ENCODE measurements at regions not wholly inside any gene's neighbourhood (a gene's known extent, or its start where the extent isn't known, plus 50 kb on each side); places are given as distances from the start of the nearest gene placed in this dataset.

DNA sequence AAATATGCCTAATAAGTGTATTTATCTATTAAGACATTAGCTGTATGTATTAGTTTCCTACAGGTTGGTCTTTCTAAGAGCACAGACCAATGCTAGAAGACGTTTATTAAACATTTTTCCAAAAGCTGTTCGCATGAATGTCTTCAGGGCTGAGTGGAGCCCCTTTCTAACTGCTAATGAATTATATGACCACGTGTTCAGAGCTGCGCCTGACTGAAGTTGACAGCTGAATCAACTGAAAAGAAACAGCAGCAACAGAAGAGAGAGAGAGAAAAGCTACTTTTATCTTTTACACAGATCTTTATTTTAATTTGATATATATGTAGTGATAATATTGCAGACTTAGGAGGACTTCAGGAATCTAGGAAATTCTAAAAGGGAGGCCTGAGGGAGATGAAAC lies 75.2 kb upstream of the ARID1B start:
- H3K4me3 ChIP-seq: no peak overlapping the region
- H3K27ac ChIP-seq: no peak overlapping the region
- no peaks in the 10 kb centered on the region for H3K27me3 ChIP-seq
- H3K4me1 ChIP-seq (ENCODE audit: low read depth): no peaks in the 10 kb centered on the region
- H3K9me3 ChIP-seq (ENCODE audit: low read depth): no peaks in the 10 kb centered on the region
- TF ChIP-seq, protein P1, sequence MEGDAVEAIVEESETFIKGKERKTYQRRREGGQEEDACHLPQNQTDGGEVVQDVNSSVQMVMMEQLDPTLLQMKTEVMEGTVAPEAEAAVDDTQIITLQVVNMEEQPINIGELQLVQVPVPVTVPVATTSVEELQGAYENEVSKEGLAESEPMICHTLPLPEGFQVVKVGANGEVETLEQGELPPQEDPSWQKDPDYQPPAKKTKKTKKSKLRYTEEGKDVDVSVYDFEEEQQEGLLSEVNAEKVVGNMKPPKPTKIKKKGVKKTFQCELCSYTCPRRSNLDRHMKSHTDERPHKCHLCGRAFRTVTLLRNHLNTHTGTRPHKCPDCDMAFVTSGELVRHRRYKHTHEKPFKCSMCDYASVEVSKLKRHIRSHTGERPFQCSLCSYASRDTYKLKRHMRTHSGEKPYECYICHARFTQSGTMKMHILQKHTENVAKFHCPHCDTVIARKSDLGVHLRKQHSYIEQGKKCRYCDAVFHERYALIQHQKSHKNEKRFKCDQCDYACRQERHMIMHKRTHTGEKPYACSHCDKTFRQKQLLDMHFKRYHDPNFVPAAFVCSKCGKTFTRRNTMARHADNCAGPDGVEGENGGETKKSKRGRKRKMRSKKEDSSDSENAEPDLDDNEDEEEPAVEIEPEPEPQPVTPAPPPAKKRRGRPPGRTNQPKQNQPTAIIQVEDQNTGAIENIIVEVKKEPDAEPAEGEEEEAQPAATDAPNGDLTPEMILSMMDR (IDR thresholded peaks at IDR 0.05; ENCODE audit: low read depth, low read length): no peak
- H3K36me3 ChIP-seq: no peaks in the 10 kb centered on the region
- no peak for DNase-seq (ENCODE audit: low read depth in 1 of 2, low spot score in 1 of 2)

DNA sequence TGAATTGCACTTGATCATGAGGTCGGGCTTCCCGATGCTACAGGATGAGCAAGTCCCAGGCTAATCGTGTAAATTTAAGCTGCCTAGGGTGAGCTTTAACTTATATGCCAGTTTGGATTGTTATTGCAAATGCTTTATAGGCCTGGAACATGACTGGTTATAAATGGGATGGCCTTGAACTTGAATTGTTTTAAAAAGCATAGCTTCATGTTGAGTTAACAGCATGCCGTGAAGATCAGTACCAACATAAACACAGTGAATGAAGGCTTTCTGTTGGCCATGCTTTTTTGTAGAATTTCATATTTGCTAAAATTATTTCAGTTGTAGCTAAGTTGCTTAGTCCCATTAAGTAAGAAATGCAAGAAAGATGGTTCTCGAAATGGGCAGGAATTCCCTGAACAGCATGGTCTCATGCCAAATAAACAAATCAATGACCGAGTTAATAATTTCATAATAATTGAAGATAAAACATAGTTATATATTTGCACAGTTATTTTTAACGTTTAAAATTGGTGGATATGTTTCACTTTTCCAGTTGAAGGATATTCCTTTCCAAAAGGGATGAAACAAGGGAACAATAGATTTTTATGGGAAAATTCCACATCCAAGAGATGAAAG lies 76.6 kb upstream of the ARID1B start:
- TF ChIP-seq, protein P1 (IDR thresholded peaks at IDR 0.05; ENCODE audit: low read depth, low read length): no peak
- H3K4me3 ChIP-seq: no peak overlapping the region
- H3K27ac ChIP-seq: no peak overlapping the region
- no peaks in the 10 kb centered on the region for H3K4me1 ChIP-seq (ENCODE audit: low read depth)
- H3K27me3 ChIP-seq: no peaks in the 10 kb centered on the region
- no peaks in the 10 kb centered on the region for H3K9me3 ChIP-seq (ENCODE audit: low read depth)
- DNase-seq (ENCODE audit: low read depth in 1 of 2, low spot score in 1 of 2): no peak
- no peaks in the 10 kb centered on the region for H3K36me3 ChIP-seq

DNA sequence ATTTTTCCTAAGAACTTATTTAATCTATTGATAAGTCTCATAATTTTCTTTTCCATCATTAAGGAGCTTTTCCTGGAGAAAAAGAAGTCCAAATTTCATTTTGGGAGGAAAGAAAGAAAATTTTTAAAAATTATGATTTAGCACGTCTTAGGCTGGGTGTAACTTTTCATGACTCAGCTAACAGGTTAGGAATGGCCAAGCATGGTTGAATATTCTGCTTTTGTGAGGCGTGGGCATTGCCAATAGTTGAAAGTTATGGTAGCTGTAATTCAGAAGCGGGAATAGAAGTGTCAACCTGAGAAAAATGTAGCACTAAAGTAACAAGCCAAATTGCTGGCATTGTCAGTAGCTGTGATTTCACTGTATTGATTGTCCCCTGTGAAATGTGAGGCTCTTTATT lies 77.2 kb upstream of the ARID1B start:
- Histone ChIP-seq H3K4me3 (no peak overlapping the region), H3K36me3 (no peaks in the 10 kb centered on the region), H3K4me1 (ENCODE audit: low read depth) (no peaks in the 10 kb centered on the region), H3K27ac (no peak overlapping the region), H3K9me3 (ENCODE audit: low read depth) (no peaks in the 10 kb centered on the region), H3K27me3 (no peaks in the 10 kb centered on the region)
- no peak for DNase-seq (ENCODE audit: low read depth in 1 of 2, low spot score in 1 of 2)
- TF ChIP-seq, protein P1 (IDR thresholded peaks at IDR 0.05; ENCODE audit: low read depth, low read length): no peak

DNA sequence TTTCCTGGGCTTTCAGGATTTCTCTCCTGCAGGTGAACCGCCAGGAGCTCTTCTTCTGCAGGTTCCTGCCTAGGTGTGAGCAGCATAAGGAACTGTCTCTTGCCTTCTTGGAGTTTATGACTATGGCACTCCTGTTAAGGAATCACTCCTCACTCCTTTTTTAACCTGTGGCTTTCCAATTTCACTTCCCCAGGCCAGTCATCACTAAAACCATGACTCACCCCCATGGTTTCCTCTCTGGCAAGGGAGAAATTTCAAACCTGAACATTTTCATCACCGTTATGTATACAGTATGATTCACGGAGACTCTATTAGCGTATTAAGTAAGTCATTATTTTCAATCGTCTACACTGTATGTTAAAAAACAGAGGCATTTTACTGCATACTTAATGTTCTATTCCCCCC lies 78.2 kb upstream of the ARID1B start:
- Histone ChIP-seq H3K36me3 (no peaks in the 10 kb centered on the region), H3K27ac (no peak overlapping the region), H3K4me1 (ENCODE audit: low read depth) (no peaks in the 10 kb centered on the region), H3K4me3 (no peak overlapping the region), H3K9me3 (ENCODE audit: low read depth) (no peaks in the 10 kb centered on the region), H3K27me3 (no peaks in the 10 kb centered on the region)
- DNase-seq (ENCODE audit: low read depth in 1 of 2, low spot score in 1 of 2): peak in 1 of 2 donors; percentile 61
- TF ChIP-seq, protein P1 (IDR thresholded peaks at IDR 0.05; ENCODE audit: low read depth, low read length): no peak

DNA sequence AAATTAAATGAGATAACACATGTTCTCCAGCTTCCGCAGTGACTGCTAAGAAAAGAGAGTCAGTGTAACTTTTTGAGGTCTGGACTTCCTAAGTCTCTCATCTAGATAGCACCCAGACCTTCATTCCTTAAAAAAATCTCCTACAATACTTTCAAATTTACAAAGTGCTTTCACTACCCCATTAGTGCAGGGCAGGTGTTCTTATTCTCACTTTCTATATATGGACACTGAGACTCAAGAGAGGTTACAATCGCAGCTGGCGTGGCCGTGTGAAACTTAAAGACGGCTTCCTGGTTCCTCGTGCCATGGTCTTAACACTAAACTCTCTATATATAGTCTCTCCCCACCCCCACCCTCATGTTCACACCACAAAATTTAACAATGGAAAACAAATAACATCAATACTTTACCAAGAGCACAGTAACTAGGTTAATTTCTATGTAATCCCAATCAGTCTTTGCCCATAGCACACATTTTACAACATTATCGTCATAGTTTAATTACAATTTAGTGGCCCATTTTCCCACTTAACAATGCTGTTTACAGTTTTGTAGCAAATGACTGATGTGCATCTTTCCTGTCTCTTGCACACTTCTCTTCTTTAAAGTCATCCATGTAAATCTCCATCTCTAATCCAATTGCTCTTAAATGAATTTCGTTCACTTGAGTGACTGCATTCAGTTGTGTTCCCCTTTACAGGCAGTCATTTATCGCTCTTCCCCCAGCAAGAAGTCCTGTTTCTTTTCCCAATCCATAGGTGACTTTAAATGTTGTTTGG lies 78.8 kb upstream of the ARID1B start:
- Histone ChIP-seq H3K4me3 (no peak overlapping the region), H3K27me3 (no peaks in the 10 kb centered on the region), H3K27ac (no peak overlapping the region), H3K4me1 (ENCODE audit: low read depth) (no peaks in the 10 kb centered on the region), H3K36me3 (no peaks in the 10 kb centered on the region), H3K9me3 (ENCODE audit: low read depth) (no peaks in the 10 kb centered on the region)
- TF ChIP-seq, protein P1 (IDR thresholded peaks at IDR 0.05; ENCODE audit: low read depth, low read length): no peak
- no peak for DNase-seq (ENCODE audit: low read depth in 1 of 2, low spot score in 1 of 2)
